ENCODE measurements at regions not wholly inside any gene's neighbourhood (a gene's known extent, or its start where the extent isn't known, plus 50 kb on each side); places are given as distances from the start of the nearest gene placed in this dataset.

- DNase-seq: no peak
Measured at GRCh38 chr9:88077071-88077617, 61.1 kb downstream of the SPATA31C2 start.

DNA sequence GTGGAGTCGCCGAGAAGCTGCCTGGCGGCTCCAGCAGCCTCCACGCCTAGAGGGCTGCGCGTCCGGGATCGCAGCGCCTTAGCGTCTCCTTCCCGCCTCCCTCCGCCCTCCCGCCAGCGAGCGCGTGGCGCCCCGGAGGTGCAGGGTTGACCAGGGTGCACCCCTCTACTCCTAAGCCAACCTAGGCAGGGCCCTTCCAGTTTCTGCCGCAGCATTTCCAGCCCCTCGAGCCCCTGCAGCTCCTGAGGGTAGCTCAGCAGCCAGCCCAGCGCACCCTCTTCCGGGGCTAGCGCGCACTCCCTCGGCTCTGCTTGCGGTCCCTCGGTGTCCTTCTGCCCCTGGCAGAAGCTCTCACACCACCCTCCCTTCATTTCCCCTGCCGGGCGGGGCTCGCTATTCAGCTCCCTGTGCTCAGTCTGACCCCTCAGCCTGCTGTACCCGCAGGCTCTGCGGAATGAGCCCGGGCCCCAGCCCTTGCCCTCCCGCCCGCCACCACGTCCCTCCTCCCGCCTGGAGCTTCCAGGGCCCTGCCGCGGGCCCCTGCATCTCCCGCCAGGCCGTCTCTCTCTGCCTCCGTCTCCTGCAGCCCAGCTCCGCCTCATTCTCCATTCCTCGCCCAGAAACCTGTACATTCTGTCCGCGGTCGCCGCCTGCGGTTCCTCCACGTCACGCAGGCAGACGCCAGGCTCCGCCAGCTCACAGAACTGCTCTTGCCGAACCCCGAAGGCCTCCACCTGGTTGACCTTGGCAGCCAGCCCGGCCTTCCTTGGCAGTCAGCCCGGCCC lies 61.8 kb downstream of the SPATA31C2 start:
- peak in 1 of 2 experiments; percentile 38 for DNase-seq

- peak; percentile 38 to 61 for DNase-seq
Measured at GRCh38 chr9:88075966-88076285, 62.3 kb downstream of the SPATA31C2 start.

DNA sequence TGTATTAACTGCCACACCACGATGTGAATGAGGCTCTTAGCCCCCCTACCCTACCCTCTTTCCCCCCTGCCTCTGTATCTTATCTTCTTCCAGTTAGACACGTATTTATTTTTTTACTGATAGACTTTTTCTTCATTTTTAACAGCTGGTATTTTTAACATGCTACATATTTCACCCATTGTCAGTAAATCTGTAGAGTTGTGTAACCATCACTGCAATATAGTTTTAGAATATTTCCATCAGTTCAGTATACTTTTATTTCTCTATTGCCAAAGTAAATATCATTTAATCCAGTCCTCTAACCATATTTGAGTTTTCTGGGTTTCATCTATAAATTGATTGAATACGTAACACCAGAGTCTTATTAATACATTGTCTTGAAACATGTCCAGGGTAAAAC lies 62.8 kb downstream of the SPATA31C2 start:
- no peak for DNase-seq

- no peak for DNase-seq
Measured at GRCh38 chr9:88074931-88075330, 63.3 kb downstream of the SPATA31C2 start.

- no peak for DNase-seq
Measured at GRCh38 chr9:88072831-88073375, 65.4 kb downstream of the SPATA31C2 start.

DNA sequence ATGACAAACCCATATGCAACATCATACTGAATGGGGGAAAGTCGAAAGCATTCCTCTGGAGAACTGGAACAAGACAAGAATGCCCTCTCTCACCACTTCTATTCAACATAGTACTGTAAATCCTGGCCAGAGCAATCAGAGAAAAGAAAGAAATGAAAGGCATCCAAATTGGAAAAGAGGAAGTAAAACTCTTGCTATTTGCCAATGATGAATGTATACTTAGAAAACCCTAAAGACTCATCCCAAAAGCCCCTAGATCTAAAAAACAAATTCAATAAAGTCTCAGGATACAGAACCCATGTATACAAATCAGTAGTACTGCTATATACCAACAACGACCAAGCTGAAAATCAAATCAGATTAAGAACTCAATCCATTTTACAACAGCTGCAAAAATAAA lies 66.9 kb downstream of the SPATA31C2 start:
- no peak for DNase-seq

- no peak for DNase-seq
Measured at GRCh38 chr9:88065619-88066018, 72.7 kb downstream of the SPATA31C2 start.

DNA sequence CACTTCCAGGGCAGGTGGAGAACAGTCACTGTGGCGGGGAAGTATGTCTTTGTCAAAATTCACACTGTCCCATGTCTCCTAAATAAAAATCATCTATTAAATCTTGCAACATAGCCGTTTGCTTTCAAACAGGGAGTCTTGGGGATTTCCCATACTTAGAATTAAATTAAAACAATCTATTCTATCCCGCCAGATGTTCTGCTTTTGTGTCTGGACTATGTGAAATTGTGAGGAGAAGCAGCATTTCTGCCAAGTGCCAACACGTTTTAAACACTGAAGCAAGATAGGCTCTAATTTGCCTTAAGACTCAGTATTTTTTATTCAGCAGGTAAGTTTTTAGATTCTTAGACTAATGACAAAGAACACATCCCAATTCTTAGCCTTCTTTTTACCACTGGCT lies 73.7 kb downstream of the SPATA31C2 start:
- no peak for DNase-seq

GRCh38 chr9:88060746-88061145 lies 77.5 kb downstream of the SPATA31C2 start:
- no peak for DNase-seq

GRCh38 chr9:88059469-88059868 lies 78.8 kb downstream of the SPATA31C2 start:
- no peak for DNase-seq

- no peak for DNase-seq
Measured at GRCh38 chr9:88056876-88057275, 81.4 kb downstream of the SPATA31C2 start.

DNA sequence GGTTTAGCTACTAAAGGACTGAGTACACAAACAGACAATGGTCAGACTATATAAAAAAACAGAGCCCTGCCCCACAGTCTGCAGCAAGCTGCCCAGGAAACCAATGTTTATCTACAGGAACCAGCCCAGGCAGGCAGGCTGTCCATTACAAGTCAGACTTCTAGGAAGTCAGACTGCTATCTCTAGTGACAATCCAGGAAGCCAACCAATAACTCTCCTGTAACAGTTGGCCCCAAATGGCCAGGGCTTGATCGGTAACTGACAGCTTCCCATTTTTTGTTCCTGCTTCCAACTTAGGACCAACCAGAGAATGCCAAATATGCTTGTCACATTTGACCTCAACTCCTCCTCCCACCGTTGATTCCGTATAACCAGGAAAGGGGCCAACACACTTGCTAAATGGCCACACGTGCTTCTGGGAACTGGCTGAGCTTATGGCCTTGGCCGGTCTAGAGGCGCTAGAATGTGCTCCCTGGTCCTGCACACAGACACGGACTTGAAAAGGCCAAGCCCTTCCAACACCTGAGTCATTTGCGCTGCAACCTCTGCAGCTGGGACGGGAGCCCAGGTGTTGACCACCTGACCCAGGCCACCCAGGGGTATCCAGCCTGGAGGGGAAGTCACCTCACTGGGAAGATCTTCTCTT lies 79.6 kb upstream of the CDK20 start:
- DNase-seq: no peak

- DNase-seq: no peak
Measured at GRCh38 chr9:88052321-88052965, 78.1 kb upstream of the CDK20 start.

GRCh38 chr9:88051138-88051537 lies 76.8 kb upstream of the CDK20 start:
- DNase-seq: no peak

DNA sequence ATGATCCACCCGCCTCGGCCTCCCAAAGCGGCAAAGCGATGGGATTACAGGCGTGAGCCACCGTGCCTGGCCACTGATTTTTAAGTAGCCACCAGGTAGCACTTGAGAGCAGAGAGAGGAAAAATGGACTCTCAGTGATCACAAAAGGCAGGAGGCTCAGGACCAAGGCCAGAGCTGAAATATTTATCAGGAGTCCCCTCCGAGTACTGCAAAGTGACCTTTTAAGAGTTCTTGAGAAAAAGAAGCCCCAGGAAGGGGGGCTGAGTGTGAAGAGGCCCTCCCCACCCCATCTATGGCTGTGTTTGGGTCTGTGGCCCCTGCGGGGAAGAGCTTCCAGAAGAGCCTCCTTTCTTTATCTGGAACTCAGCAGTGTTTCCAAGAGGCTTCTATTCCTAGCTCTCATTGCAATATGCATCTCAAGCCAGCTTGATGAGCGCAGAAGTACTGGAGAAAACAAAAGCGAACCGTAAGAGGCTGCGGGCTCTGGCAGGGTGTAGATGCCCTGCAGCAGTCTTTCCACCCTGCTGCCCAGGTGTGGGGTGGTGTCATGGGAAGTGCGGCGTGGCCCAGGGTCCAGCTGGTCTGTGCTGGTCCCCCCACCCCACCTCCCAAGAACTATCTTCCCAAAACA lies 75.5 kb upstream of the CDK20 start:
- DNase-seq: no peak

DNA sequence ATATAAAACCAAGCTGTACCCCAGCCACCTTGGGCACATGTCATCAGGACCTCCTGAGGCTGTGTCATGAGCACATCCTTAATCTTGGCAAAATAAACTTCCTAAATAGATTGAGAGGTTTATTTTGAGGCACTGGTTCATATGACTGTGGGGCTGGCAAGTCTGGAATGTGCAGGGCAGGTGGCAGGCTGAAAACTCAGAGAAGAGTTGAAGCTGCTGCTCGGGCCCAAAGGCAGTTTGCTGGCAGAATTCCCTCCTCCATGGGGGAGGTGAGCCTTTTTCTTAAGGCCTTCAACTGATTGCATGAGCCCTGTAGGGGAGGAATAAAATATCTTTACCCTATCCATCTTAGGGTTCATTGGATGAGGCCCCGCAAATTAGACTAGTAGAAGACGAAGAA lies 72.2 kb upstream of the CDK20 start:
- no peak for DNase-seq

DNA sequence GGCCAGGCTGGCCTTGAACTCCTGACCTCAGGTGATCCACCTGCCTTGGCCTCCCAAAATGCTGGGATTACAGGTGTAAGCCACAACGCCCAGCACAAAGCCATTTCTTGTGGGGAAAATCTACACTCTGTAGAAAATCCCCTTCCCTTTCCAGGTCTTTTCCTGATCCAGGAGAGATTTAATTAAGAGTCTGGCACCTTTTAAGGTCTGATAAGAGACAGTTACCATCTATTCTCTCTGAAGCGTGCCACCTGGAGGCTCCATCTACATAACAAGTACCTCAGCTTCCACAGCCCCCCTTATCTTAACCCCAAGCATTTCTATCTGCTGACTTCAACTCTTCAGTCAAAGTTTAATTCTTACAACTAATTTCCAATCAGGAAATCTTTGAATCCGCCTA lies 71.4 kb upstream of the CDK20 start:
- no peak for DNase-seq

DNA sequence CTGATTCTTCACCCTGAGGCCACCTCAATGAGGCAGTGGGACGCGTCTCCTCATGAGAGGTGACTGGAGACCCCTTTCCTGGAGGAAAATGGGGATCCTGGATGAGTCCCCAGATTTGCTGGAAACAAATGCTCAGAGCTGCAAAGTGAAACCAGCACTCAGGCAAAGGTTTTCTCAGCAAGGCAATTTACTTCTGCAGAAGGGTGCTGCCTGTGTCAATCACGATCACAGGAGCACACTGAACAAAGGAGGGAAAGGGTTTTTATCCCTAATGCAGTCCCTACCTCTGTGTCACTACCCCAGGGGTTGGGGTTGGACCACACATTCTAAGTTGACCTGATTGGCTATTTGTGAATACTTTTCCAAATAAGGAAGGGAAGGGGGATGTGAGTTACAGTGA lies 69.9 kb upstream of the CDK20 start:
- no peak for DNase-seq

- no peak for DNase-seq
Measured at GRCh38 chr9:88043647-88044046, 69.3 kb upstream of the CDK20 start.

DNA sequence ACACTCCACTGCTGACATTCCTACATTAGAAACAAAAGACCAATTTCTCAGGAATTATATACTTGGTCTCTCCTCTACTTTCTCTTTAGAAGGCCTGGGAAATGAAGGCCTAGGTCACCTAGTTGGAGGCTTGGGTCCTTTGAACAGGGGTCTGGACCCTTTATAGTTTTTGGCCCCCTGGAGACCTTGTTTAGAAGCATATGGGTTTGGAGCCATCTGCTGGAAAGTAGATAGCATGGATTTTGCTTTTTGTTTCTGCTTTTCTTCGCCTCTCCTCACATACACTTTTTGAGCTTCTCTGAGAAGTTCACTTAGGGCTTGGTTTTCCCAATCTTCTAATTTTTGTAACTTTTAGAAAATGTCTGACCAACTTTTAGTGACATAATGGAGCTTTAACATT lies 67.1 kb upstream of the CDK20 start:
- peak in 1 of 2 experiments; percentile 1 for DNase-seq

DNA sequence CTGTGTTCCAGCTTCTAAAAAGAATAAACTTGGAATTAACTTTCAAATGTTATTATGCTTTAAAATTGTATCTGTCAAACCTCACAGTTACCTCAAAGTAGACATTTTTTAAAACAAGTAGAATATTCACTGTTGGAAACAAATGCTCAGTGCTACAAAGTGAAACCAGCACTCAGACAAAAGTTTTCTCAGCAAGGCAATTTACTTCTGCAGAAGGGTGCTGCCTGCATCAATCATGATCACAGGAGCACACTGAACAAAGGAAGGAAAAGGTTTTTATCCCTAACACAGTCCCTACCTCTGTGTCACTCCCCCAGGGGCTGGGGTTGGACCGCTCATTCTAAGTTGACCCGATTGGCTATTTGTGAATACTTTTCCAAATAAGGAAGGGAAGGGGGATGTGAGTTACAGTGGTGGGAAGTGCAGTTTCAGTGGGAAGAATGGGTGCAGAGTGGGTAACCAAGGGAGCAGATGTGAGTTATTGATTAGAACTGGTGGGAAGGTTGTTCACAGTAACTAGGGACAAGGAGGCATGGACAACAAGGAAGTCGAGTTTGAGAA lies 63.0 kb upstream of the CDK20 start:
- no peak for DNase-seq

- no peak for DNase-seq
Measured at GRCh38 chr9:88034964-88035363, 60.6 kb upstream of the CDK20 start.

Data from NCI-H1930 (cell line).